T-cell (primary cell): ENCODE measurements at regions not wholly inside any gene's neighbourhood (a gene's known extent, or its start where the extent isn't known, plus 50 kb on each side); places are given as distances from the start of the nearest gene placed in this dataset.

Experiments used
- ATAC-seq, 4 experiments: fragments of 200-7000 bp in 3 of 4; fragments of 150-1000 bp in 1 of 4; cut with Tn5 transposase; replicated peaks in 1 of 4; 1 replicate in 3 of 4; 2 replicates in 1 of 4; pipeline ENCODE4 v1.10.0; 2021; ENCODE audit warnings: moderate library complexity in 3 of 4, mild to moderate bottlenecking in 2 of 4, moderate number of reproducible peaks in 1 of 4
- CTCF ChIA-PET, 2 donors: fragments of 300-600 bp; sonication (Branson Sonifier 250); formaldehyde crosslinking; loops; one replicate each; lab custom pipeline; 2022; ENCODE audit warnings: antibody characterized with exemption in 2 of 2; lab: Charles Lee
- POLR2A ChIA-PET, 2 donors: fragments of 300-600 bp; sonication (Branson Sonifier 250); formaldehyde crosslinking; loops; one replicate each; lab custom pipeline; 2022; ENCODE audit warnings: antibody characterized with exemption in 2 of 2; lab: Charles Lee
- DNase-seq, 35 experiments: peaks; one replicate each; pipeline versions ENCODE4 v3.0.0 to v3.0.0-alpha.2; 2013 to 2023
- H3K27ac ChIP-seq: one replicate; pipeline ENCODE4 v1.5.1; 2013; ENCODE audit warnings: low read length
- H3K27me3 ChIP-seq, 2 experiments: replicated peaks in 1 of 2; 1 replicate in 1 of 2; 2 replicates in 1 of 2; pipeline versions ENCODE4 v1.6.1 to v1.7.0; 2013; ENCODE audit warnings: low read length in 1 of 2, mixed read lengths in 1 of 2; ENCODE audit not compliant: control insufficient read depth in 2 of 2, insufficient read depth in 2 of 2; ENCODE audit errors: extremely low read depth in 1 of 2
- H3K36me3 ChIP-seq, 2 donors: 1 replicate in 1 of 2; 2 replicates in 1 of 2; pipeline versions ENCODE4 v1.6.1 to v1.7.0; 2013; ENCODE audit warnings: low read length in 1 of 2; ENCODE audit not compliant: control insufficient read depth in 2 of 2, insufficient read depth in 1 of 2; ENCODE audit errors: extremely low read depth in 1 of 2
- H3K4me1 ChIP-seq, 2 experiments: 1 replicate in 1 of 2; 2 replicates in 1 of 2; pipeline versions ENCODE4 v1.6.1 to v1.7.0; 2013; ENCODE audit warnings: low read length in 2 of 2, mixed read lengths in 1 of 2; ENCODE audit not compliant: insufficient read depth in 2 of 2, control insufficient read depth in 1 of 2; ENCODE audit errors: extremely low read depth in 1 of 2
- H3K4me3 ChIP-seq, 2 donors: 1 replicate in 1 of 2; 2 replicates in 1 of 2; pipeline versions ENCODE4 v1.5.1 to v1.7.0; 2013; ENCODE audit warnings: mild to moderate bottlenecking in 2 of 2, low read length in 1 of 2, moderate library complexity in 1 of 2; ENCODE audit not compliant: control insufficient read depth in 1 of 2; ENCODE audit errors: extremely low read depth in 1 of 2
- H3K9me3 ChIP-seq: 2 replicates; pipeline ENCODE4 v1.7.0; 2013
- H3K27ac Mint-ChIP-seq, 2 donors: one replicate each; pipeline ENCODE4 v1.8.0; 2020 to 2021; ENCODE audit warnings: mild to moderate bottlenecking in 2 of 2, mixed read lengths in 2 of 2
- H3K27me3 Mint-ChIP-seq, 2 donors: one replicate each; pipeline ENCODE4 v1.8.0; 2021 to 2022; ENCODE audit warnings: mixed read lengths in 2 of 2
- H3K36me3 Mint-ChIP-seq: one replicate; pipeline ENCODE4 v1.8.0; 2021; ENCODE audit warnings: mixed read lengths
- H3K4me1 Mint-ChIP-seq, 3 donors: one replicate each; pipeline ENCODE4 v1.8.0; 2020 to 2022; ENCODE audit warnings: mixed read lengths in 3 of 3, mild to moderate bottlenecking in 1 of 3
- H3K4me3 Mint-ChIP-seq, 3 donors: one replicate each; pipeline ENCODE4 v1.8.0; 2020 to 2022; ENCODE audit warnings: mild to moderate bottlenecking in 3 of 3, mixed read lengths in 3 of 3, moderate library complexity in 3 of 3
- H3K9me3 Mint-ChIP-seq, 3 donors: one replicate each; pipeline ENCODE4 v1.8.0; 2020 to 2022; ENCODE audit warnings: mixed read lengths in 3 of 3
- WGBS: methylation state at CpG from one replicate; pipeline ENCODE4 v1.1.5; 2013; ENCODE audit warnings: missing lambda C conversion rate; ENCODE audit not compliant: insufficient coverage; 5-methylcytosine and 5-hydroxymethylcytosine counted together

DNA sequence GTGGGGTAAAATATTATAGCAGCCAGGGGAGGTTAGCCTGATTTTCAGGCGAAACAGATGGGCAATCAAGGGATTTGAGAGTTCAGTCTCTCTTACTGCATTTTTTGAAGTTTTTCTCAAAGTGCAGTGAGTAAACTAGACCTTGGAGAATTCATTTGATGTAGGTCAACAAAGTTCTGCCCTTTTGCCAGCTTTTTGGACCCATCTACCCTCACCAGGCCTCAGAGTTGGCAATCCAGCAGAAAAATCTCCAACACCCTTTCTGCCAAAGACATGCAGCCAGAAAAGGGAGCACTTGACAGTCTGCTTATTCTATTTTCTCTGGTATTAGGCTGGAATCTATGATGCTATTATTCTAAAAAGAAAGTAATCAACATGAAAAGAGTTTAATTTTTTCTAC lies 162.2 kb upstream of the TOM1L1 start:
- H3K4me3 Mint-ChIP-seq = no peak overlapping the region
- Histone ChIP-seq H3K9me3 (peaks cover 2% of the 10 kb centered on the region), H3K4me3 (no peak overlapping the region), H3K4me1 (no peaks in the 10 kb centered on the region), H3K36me3 (no peaks in the 10 kb centered on the region), H3K27me3 (no peaks in the 10 kb centered on the region), H3K27ac (no peak overlapping the region)
- DNase-seq (no peak), ATAC-seq (no peak)
- WGBS = 100% methylated on average over 1 of the region's 1 CpG
- H3K27me3 Mint-ChIP-seq = no peaks in the 10 kb centered on the region
- POLR2A ChIA-PET = no interaction called here
- no peaks in the 10 kb centered on the region for H3K36me3 Mint-ChIP-seq
- peaks cover 0 to 4% (median 0%) of the 10 kb centered on the region in 3 donors for H3K4me1 Mint-ChIP-seq
- H3K27ac Mint-ChIP-seq = no peak overlapping the region
- CTCF ChIA-PET = no interaction called here
- peaks cover 7 to 14% (median 12%) of the 10 kb centered on the region in 3 donors for H3K9me3 Mint-ChIP-seq

DNA sequence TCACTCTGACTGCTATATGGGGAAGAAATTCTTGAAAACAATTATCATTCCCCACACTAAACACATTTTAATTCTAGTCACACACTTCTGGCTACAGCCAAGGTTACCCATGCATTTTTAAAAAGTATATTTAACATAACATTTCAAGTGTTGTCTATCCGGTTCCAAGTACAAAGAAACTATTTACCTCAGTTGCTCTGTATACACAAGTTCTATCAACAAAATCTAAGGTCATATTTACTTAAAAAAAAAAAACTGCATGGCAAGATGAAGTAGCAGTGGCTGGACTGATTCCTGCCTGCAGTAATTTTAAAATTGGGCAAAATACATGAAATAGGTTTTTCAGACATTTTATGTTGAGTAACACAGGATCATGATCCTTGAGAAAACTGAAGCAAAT lies 155.9 kb upstream of the TOM1L1 start:
- Histone ChIP-seq H3K9me3 (peaks cover 2% of the 10 kb centered on the region), H3K27ac (no peak overlapping the region), H3K36me3 (no peaks in the 10 kb centered on the region), H3K27me3 (no peaks in the 10 kb centered on the region), H3K4me1 (no peaks in the 10 kb centered on the region), H3K4me3 (no peak overlapping the region)
- no peaks in the 10 kb centered on the region for H3K36me3 Mint-ChIP-seq
- no CpG with 5 or more reads among the region's 1 CpG for WGBS
- H3K27ac Mint-ChIP-seq = no peak overlapping the region
- no peaks in the 10 kb centered on the region for H3K4me1 Mint-ChIP-seq
- no peak overlapping the region for H3K4me3 Mint-ChIP-seq
- ChIA-PET CTCF (no interaction called here), POLR2A (no interaction called here)
- peaks cover 15 to 24% (median 18%) of the 10 kb centered on the region in 3 donors for H3K9me3 Mint-ChIP-seq
- no peaks in the 10 kb centered on the region for H3K27me3 Mint-ChIP-seq
- ATAC-seq (no peak), DNase-seq (no peak)

DNA sequence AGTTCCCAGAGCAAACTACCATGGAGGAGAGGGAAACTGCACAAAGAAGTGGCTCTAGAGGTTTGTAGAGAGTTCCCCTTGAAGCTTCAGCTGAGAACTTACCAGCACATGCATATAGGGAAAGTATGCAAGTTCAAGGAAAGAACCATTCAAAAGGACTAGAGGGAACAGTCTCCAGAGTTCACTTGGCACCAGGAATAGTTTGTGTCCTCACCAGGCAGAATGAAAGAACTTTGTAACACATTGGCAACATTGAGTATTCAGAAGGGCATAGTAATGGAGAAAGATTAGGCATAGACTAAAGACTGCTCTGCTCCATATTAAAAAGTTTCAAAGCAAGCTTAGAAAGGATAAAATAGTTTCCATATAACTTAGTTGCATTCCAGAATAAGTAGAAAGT lies 155.4 kb upstream of the TOM1L1 start:
- H3K4me3 ChIP-seq = no peak overlapping the region
- H3K36me3 ChIP-seq = no peaks in the 10 kb centered on the region
- no peaks in the 10 kb centered on the region for H3K4me1 ChIP-seq
- H3K27ac ChIP-seq = no peak overlapping the region
- ChIA-PET POLR2A (no interaction called here), CTCF (no interaction called here)
- DNase-seq = no peak
- peaks cover 15 to 24% (median 18%) of the 10 kb centered on the region in 3 donors for H3K9me3 Mint-ChIP-seq
- H3K36me3 Mint-ChIP-seq = no peaks in the 10 kb centered on the region
- no peaks in the 10 kb centered on the region for H3K27me3 Mint-ChIP-seq
- no peak overlapping the region for H3K27ac Mint-ChIP-seq
- no peak for ATAC-seq
- peaks cover 2% of the 10 kb centered on the region for H3K9me3 ChIP-seq
- H3K27me3 ChIP-seq = no peaks in the 10 kb centered on the region
- H3K4me3 Mint-ChIP-seq = no peak overlapping the region
- H3K4me1 Mint-ChIP-seq = no peaks in the 10 kb centered on the region

DNA sequence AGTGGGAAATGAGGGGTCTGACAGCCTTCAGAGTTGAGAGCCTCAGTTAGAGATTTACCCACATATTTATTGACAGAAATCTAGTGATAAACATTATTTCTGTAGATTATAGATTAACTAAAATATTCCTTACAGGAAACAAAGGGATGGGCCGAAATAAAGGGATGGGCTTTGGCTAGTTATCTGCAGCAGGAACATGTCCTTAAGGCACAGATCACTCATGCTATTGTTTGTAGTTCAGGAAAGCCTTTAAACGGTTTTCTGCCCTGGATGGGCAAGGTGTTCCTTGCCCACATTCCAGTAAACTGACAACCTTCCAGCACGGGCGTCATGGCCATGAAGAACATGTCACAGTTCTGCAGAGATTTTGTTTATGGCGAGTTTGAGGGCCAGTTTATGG lies 154.8 kb upstream of the TOM1L1 start:
- no peaks in the 10 kb centered on the region for H3K4me1 ChIP-seq
- WGBS = 78% methylated on average over 3 of the region's 5 CpGs
- no peak overlapping the region for H3K27ac Mint-ChIP-seq
- H3K9me3 Mint-ChIP-seq = peaks cover 15 to 24% (median 18%) of the 10 kb centered on the region in 3 donors
- ChIA-PET CTCF (no interaction called here), POLR2A (no interaction called here)
- H3K4me3 Mint-ChIP-seq = no peak overlapping the region
- H3K36me3 Mint-ChIP-seq = no peaks in the 10 kb centered on the region
- no peak for DNase-seq
- H3K27ac ChIP-seq = no peak overlapping the region
- no peaks in the 10 kb centered on the region for H3K27me3 ChIP-seq
- no peaks in the 10 kb centered on the region for H3K27me3 Mint-ChIP-seq
- no peak for ATAC-seq
- no peaks in the 10 kb centered on the region for H3K4me1 Mint-ChIP-seq
- no peak overlapping the region for H3K4me3 ChIP-seq
- H3K9me3 ChIP-seq = peaks cover 2% of the 10 kb centered on the region
- no peaks in the 10 kb centered on the region for H3K36me3 ChIP-seq

DNA sequence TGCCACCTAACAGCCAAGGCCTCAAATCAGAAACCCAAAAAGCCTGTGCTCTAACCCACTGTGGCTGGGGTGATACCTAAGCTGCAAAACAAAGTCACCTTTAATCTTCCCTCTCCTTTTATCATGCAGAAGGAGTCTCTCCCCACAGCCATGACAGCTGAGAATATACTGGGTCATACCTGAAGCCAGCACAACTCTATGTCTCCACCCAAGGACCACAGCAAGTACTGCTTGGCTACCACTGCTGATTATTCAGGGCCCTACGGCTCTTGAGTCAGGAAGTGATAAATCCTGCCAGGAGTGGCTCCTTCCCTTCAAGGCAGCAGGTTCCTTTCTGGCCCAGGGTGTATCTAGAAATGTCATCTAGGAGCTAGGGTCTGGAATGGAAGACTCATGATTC lies 151.5 kb upstream of the TOM1L1 start:
- ATAC-seq (no peak), DNase-seq (no peak)
- Mint-ChIP-seq H3K4me3 (no peak overlapping the region), H3K27me3 (no peaks in the 10 kb centered on the region), H3K9me3 (peaks cover 15 to 21% (median 18%) of the 10 kb centered on the region in 3 donors), H3K27ac (no peak overlapping the region), H3K36me3 (no peaks in the 10 kb centered on the region), H3K4me1 (no peaks in the 10 kb centered on the region)
- WGBS = 0% methylated on average over 1 of the region's 1 CpG
- CTCF ChIA-PET = no interaction called here
- POLR2A ChIA-PET = no interaction called here
- H3K36me3 ChIP-seq = no peaks in the 10 kb centered on the region
- H3K9me3 ChIP-seq = no peaks in the 10 kb centered on the region
- no peak overlapping the region for H3K27ac ChIP-seq
- no peak overlapping the region for H3K4me3 ChIP-seq
- H3K27me3 ChIP-seq = no peaks in the 10 kb centered on the region
- no peaks in the 10 kb centered on the region for H3K4me1 ChIP-seq

DNA sequence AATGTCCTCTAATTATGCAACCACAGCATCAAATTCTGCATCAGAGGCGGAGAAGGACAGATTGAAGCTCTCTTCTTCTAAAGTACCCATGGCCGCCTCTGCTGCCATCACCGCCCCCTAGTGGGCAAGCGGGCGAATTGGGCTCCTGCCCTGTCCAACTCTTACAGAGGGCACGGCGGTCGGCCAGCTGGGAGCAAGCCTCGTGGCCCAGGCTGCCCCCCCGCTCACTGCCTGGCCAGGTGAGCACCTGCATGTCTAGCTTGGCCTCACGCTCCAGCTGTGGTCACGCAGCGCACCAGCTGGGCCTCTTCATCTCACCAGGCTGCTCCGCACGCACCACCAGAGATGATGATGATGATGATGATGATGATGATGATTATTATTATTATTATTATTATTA lies 146.1 kb upstream of the TOM1L1 start:
- no peak overlapping the region for H3K4me3 Mint-ChIP-seq
- no peaks in the 10 kb centered on the region for H3K9me3 ChIP-seq
- H3K4me3 ChIP-seq = no peak overlapping the region
- no peak overlapping the region for H3K27ac ChIP-seq
- POLR2A ChIA-PET = no interaction called here
- 53% methylated on average over 10 of the region's 15 CpGs for WGBS
- H3K36me3 ChIP-seq = no peaks in the 10 kb centered on the region
- H3K9me3 Mint-ChIP-seq = peaks cover 0 to 5% (median 0%) of the 10 kb centered on the region in 3 donors
- H3K27ac Mint-ChIP-seq = no peak overlapping the region
- H3K36me3 Mint-ChIP-seq = no peaks in the 10 kb centered on the region
- ATAC-seq = no peak
- no peaks in the 10 kb centered on the region for H3K4me1 Mint-ChIP-seq
- DNase-seq = no peak
- H3K4me1 ChIP-seq = no peaks in the 10 kb centered on the region
- H3K27me3 ChIP-seq = no peaks in the 10 kb centered on the region
- no peaks in the 10 kb centered on the region for H3K27me3 Mint-ChIP-seq
- CTCF ChIA-PET = no interaction called here

DNA sequence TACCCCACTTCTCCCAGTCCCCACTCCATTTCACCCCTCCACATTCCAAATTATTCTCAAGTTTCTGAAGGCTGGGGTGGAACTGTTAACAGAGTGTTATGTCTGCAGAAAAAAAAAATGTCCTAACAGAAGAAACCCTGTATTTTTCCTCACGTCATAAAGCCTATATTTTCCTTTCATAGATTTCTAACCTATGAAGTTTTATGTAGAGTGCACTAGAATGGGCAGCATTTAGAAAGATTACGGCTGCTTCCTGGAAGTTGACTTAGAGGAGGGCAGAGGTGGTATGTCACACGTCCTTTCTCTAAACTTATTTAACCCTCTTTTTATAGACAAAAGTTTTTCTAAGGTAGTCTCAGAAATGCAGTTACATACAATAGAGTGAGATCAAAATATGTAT lies 139.8 kb upstream of the TOM1L1 start:
- no peak overlapping the region for H3K4me3 Mint-ChIP-seq
- ATAC-seq (no peak), DNase-seq (no peak)
- ChIA-PET POLR2A (no interaction called here), CTCF (interaction anchor here in 1 of 2 donors (0.7 kb wide), 1 partner anchor 26 kb away, joined by 3 read pairs; no protein-coding TSS in a partner anchor)
- no peaks in the 10 kb centered on the region for H3K27me3 Mint-ChIP-seq
- no peak overlapping the region for H3K4me3 ChIP-seq
- H3K9me3 ChIP-seq = no peaks in the 10 kb centered on the region
- peaks cover 4 to 16% (median 9%) of the 10 kb centered on the region in 3 donors for H3K9me3 Mint-ChIP-seq
- H3K27ac Mint-ChIP-seq = no peak overlapping the region
- no peaks in the 10 kb centered on the region for H3K36me3 ChIP-seq
- H3K27ac ChIP-seq = no peak overlapping the region
- no peaks in the 10 kb centered on the region for H3K4me1 ChIP-seq
- WGBS = no CpG with 5 or more reads among the region's 3 CpGs
- H3K27me3 ChIP-seq = no peaks in the 10 kb centered on the region
- H3K4me1 Mint-ChIP-seq = no peaks in the 10 kb centered on the region
- H3K36me3 Mint-ChIP-seq = no peaks in the 10 kb centered on the region
